ENCODE measurements at regions not wholly inside any gene's neighbourhood (a gene's known extent, or its start where the extent isn't known, plus 50 kb on each side); places are given as distances from the start of the nearest gene placed in this dataset.

DNA sequence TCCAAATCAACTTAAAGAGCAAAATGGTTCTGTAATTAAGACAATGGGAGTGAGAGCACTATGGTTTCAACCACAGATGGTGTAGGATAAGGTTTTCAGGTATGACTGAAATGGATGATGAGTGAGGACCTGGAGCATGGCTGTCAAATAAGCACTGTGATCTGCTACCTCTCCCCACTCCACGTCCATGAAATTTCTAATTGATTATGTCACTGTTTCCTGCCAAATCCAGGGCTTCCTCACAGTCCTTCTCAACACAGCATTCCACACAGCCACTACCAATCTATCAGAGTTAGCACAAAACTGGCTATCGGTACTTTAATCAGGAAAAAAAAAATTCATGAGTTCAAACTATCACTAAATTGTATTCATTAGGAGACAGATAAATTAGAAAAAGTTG lies 420.4 kb upstream of the WWC1 start:
- DNase-seq (ENCODE audit: low read depth) = no peak

DNA sequence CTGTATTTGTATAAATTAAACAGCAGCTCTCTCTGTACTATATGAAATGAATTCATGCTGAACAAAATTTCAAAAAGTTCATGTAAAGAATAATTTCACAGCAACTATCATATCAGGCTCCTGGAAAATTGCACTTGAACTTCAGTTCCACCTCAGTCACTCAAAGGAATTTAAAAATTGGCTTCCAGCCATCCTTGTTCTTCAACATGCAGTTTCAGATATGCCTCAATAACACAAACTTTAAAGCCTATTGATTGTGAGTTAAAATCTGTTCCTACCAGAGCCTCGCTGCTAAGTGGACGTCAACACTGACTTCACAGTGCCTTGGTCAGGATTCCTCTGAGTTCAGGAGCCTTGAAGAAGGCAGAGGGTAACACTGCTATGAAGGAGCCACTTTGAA lies 418.7 kb upstream of the WWC1 start:
- no peak for DNase-seq (ENCODE audit: low read depth)

DNA sequence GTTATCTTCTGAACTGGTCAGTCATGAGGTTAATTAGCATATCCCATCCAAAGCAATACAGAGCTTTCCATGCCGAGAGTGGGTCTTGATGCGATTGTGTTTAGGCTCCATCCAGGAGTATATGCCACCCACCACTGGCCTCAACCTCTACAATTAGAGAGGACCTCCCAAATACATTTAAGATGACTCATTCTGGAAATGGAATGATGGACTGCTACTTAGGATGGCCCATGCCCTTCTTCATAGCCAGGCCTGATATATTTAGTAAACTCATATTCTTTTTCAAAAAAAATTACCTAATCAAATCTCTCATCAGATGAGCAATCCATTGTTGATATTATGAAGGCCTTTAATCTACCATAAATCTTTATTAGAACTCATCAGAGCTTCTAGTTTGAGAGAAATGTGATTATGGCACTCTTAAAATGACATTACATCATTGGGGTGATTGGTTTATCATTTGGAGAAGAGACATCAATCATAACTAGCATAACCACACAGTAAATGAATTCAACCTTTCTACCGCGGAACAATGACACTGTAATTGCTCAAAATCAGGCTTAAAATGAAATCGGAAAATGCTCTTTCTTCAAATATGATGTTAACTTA lies 414.2 kb upstream of the WWC1 start:
- DNase-seq (ENCODE audit: low read depth) = no peak

DNA sequence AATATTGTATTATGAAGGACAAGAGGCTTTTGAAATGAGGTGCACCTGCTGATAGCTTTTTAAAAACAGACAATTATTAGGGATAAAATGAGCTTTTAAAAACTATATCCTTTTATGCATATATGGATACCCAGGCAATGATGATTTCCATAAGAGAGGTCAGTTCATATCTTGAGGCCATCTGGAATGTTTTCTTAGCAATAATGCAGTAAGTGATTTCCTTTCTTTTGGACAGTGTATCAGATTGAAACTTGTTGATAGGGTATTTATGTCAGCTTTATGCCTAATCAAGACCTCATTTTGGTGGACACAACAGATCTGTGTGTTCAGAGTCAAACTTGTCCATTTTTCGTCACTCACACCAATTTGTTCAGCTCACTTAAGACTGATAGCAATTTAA lies 413.5 kb upstream of the WWC1 start:
- DNase-seq (ENCODE audit: low read depth) = no peak

DNA sequence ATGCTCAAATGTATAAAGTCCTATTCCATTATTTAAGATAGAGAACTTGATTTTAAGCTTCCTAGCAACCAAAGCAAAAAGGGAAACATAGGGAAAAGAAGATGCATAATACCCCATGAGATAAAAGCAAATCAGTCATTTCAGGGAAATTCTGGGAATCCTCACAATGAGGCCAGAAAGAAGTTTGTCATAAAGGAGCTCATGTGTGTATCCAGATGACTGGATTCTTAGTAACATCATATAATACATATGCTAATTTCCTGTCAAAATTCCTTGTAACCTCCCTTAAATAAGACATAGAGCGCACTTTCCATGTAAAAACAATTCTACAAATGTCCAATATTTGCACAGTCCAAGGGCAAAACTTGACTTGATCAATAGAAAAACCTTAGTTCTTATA lies 411.0 kb upstream of the WWC1 start:
- DNase-seq (ENCODE audit: low read depth) = no peak

DNA sequence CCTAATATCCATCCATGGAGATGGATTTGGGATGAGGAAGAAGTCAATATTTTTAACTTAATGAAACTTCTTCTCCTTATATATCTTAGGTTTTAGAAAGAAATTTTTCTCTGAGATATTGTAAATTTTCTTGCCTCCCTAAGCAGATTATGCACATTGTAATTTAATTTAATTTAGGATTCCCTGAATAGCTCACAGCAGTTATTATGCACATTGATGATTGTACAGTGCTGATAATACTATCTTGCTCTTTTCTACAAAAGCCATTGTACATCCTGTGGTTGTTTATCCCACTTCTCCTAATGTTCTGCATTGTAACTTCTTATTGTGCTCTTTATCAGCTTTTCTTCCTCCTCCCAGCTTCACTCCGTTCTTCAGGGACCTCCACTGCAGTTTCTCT lies 410.4 kb upstream of the WWC1 start:
- no peak for DNase-seq (ENCODE audit: low read depth)

DNA sequence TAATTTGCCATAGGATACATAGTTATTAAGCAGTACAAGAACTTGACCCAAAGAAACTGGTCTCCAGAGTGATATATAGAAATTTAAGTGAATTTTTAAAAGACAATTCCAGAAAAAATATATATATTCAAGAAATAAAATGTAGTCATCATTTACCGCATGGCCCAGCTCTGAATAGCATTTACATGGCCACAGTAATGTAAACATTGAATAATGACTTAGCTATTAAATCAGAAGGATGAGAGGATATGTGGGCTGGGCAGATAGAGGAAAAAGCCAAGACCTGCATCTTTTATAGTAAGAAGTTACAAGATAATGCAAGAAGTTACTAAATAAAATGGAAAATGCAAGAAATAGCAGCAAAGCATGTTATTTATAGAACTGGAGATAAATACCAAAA lies 405.2 kb upstream of the WWC1 start:
- DNase-seq (ENCODE audit: low read depth) = no peak

DNA sequence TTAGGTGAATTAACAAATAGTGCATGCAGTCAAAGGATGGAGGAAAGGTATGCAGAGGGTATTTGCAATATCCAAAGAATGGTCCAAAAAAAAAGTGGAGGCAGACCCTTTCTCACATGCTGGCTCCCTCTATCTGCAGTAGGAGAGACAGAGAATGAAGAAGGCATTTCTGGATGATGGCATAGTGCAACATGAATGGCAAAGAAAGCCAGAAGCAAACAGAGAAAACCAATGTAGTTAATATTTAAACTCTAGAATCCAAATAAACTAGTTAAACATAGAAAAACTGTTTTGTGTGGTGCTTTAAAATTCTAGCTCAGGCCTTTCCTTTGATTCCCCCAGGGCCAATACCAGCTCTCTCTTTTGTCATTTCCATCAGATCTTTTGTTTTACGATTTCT lies 403.1 kb upstream of the WWC1 start:
- DNase-seq (ENCODE audit: low read depth) = no peak

DNA sequence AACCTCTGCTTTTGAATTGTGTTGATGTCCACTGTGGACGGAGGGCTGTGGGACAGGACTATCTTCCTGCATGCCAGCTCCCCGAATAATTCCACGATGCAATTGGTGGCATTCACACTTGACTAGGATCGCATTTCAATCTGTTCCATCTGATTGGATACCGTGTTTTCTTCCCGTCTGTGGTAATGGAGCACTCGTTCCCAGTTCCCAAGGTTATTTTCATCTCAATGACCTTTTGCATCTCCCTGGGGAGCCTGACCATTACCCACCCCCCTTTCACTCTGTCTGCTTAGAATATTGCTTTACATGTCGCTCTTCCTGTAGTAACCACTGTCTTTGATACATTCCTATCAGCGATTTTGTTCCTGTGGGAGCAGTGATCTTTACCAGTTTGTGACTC lies 402.2 kb upstream of the WWC1 start:
- no peak for DNase-seq (ENCODE audit: low read depth)

DNA sequence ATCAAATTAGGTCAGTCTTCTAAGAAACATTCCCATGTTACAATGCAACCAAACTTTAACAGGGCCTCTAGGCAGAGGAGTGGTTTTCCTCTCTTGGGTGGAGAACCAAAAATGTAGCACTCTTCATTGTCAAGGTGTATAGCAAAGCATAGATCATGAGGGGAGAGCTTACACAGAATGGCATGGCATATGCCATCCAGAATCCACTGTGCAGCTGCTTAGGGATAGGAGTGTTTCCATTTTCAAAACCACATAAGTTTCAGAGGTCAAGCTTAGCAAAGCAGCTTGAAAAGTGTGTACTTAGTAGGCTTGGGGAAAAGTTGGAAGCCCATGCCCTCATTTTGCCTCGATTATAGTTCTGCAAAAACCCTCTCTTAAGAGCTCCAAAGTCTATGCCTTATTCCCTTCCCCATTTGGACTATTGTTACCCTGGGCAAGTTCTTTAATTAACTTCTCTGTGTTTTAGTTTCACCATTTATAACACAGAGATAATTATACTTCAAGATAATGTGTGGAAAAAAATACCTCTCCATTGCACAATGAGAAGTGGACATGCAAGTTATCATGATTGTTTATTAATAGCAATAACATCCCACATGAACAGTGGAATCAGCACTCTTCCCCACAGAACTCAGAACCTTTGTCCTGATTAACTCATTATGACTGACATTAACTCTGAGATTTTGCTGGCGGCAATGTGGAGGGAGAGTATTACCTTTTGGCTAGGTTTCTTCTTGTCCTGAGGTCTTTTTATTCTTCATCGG lies 398.9 kb upstream of the WWC1 start:
- DNase-seq (ENCODE audit: low read depth) = no peak

DNA sequence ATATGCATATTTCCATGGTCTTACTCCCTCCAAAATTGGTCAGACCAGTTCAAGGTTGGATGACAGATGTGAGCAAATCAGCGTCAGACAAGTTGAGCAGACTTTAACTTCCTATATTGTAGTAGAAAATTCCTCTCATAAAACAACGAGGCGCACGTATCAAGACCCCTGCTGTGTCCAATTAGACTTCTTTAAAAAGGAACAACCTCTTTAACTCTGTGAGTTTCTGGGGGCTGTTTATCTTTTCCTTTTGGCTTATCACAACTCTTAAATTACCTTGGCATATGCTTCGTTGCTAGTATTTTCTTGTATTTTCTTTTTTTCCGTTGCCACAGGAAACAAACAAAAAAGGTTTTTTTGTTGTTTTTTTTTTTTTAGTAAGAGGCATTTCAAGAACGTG lies 398.2 kb upstream of the WWC1 start:
- no peak for DNase-seq (ENCODE audit: low read depth)

DNA sequence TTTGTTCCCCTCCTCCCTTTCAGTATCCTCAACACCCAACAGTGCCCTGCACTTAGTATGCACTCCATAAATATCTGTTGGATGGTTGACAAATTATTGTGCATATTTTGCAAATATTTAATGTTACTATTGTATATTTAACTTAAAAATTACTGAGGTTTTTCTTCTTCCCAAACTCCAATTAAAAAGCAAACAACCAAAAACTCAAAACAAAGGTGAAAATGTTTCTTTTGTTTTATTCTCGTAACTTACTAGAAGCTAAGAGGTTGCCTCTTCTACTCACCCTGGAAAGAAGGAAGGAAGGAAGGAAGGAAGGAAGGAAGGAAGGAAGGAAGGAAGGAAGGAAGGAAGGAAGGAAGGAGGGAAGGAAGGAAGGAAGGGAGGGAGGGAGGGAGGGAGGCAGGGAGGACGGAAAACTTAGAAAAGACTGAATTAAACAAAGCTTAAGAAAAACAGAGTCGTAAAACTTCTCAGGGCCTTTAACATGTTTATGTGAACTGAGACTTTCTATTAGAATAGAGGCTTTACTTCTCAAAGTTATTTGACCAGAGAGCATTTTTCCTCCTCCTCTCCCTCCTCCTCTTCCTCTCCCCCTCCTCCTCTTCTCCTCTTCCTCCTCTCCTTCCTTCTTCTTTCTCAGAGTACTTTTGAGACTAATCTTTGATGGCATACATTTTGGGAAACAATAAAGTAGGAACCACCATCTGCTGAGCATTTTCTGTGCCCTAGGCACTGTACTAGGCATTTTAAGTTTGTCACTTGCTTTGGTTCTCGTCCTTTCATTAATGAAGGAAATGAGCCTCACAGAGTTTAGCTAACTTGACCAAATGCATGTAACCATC lies 396.6 kb upstream of the WWC1 start:
- DNase-seq (ENCODE audit: low read depth) = no peak

DNA sequence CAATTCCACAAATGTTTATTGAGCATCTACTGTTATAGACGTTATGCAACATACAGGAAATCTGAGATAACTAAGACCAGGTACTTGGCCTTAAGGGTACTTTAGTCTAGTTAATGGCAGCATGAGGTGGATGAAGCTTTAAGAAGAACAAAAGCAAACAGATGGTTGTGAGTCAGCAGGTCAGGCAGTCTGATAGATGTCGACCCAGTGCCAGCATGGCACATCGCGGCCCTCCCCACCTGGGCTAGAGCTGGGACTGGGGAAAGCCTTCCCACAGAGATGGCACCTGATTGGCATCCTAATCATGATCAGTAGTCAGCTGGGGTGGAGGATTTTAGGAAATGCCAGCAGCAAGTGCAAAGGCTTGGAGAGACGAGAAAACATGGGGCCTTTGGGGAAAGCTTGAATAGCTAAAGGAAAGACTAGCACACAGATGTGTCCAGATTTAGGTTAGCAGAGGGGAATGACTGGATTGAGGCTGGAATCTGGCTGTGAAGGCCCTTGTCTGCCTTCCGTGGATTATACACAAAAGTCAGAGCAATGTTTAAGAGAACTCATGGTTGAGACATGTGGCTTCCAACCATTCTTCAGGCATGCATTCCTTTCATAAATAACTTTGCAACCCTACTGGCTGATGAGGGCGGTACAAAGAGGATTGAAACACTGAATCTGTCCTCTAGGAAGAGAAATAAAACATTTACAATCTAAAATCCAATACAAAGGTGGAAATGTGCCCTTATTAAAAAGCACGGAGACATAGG lies 395.4 kb upstream of the WWC1 start:
- DNase-seq (ENCODE audit: low read depth) = no peak

DNA sequence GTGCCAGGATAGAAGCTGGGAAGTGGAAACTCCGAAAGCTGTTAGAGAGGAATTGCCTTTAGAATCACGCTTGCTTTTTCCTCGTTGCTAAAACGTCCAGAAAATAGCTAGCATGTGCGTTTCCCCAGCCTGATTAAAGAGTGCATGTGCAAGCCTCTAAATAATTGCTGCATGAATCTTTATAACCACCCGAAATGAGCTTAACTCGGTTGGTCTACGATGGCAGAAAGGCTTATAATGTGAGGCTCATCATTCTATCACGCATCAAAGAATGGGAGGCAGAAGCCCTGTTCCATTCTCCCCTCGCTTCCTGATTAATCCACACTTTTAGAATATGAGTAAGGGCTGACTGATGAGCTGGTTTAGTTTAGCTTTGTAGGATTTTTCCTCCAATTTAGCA lies 394.6 kb upstream of the WWC1 start:
- no peak for DNase-seq (ENCODE audit: low read depth)

DNA sequence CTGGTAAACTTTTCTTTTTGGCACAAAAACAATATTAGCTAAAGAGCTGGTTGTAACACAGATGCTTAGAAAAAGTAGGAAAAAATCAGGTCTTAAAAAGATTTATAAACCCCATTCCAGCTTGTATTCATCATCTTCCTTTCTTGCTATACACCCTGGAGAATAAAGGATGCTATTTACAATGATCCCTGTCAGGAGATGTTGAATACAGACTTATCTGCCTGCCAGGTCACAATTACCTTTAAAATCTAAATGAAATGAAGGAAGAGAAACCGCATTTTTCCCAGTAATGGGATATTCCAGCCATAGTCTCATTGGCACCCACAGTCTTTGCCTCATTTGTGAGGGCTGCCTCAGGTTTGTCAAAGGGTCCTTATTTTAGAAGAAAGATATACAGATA lies 394.1 kb upstream of the WWC1 start:
- DNase-seq (ENCODE audit: low read depth) = no peak

DNA sequence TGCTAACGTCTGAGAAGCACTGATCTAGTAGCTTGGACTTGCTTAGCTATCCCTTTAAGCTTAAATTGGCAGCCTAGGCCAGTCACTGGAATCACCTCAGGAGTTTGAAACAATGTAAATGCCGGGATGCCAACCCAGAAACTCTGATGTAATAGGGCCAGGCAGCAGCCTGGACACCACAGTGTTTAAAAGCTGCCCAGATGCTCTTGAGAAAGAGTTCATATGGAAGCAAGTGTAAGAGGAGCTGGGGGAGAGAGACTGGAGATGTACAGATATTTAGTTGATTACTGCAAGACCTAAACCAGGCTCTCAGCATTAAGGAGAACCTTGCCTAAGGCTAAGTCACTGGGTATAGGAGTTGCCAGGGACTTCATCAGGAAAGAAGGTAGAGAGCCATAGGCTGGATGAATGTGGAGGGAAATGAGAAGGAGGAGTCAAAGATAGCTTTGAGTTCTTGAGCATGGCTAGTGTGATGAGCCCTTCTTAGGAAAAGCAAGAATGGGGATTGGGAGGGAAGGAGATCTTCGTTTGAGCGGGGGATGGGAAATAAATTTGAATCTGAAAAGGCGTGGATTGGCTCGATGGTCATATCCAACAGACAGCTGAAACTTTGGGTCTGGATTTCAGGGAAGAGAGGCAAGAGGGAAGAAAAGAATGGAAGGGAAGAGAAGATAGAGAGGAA lies 392.9 kb upstream of the WWC1 start:
- no peak for DNase-seq (ENCODE audit: low read depth)

DNA sequence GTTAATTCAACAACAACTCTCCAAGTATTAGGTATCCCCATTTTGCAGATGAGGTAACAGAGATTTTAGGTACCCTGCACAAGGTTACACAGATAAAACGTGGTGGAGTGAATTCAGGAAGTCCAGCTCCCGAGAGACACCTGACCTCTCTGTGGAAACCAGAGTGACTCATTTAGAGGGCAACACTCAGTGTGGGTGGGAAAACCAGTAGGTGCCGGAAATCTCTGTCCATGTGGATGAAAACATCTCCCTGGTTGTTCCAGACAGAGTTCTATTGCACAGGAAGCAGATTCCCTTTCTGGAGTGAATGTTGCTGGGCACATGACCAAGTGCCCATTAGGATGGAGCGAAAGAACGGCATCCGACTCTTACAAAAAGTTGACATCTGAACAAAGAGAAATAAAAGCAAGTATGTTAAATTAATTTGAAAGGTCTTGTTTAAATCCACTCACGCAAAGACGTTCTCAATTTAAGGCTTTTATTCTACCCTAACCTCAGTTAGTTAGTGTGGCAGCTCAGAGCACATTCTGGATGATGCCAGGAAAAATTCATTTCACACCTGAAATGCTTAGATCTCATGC lies 391.9 kb upstream of the WWC1 start:
- DNase-seq (ENCODE audit: low read depth) = peak; percentile 7

DNA sequence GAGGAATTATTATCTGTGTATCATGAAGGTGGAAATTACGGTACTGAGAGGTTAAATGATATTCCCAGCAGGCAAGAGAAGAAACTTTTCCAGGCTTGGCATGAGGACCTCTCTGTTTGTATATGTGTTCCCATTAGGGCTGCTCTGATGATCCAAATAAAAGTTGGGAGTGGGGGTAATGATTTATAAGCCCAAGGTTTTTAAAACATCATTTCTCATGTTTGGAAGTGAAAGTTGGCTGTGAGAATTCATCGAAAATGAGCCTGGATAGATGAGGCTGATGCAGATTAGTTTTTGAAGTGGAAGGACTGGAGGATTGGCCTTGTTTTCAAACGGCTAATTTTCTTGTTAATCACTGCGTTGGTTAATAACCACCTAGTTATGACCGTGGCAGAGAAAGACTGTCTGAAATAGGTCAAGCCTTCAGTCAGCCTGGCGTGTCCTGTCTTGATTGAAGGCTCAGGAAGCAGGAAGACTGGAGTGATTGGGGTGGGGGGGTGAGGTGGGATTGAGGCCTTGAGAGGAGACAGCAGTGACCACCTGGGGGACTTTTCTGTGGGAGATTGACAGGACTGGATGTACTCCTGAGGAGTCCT lies 391.0 kb upstream of the WWC1 start:
- DNase-seq (ENCODE audit: low read depth) = no peak

DNA sequence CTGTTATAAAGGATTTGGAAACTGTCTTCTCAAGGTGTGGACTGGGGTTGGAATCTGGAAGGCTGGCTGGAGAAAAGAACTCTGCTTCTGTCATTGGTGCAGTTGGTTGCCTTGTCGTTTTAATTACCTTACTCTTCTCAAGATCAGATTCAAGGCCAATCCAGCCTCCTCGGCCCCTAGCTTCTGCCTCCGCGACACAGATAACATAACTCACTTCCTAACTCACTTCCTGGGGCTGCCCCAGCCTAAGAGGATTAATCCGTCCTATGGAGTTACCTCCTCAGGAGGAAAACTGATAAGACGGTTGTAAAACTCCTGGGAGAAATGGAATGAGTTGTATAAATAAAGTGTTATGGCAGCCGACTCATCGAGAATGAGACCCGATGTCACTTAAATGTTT lies 389.1 kb upstream of the WWC1 start:
- no peak for DNase-seq (ENCODE audit: low read depth)

DNA sequence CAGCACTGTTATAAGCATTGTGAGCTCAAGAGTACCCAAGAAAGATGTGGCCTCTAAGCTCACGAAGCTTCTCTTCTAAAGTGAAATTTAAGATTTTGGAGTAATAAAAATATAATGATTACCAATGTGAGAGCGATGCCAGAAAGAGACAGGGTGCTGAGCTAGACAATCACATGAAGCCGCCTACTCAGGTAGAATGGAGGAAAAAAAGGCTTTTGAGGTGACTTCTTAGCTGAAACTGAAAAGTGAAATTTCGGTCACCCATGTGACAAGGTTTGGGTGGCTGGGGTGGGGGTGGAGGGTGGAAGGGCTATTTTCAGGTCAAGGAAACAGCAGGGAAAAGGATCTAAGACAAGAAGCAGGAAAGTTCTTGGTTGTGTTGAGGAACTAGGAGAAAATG lies 388.2 kb upstream of the WWC1 start:
- DNase-seq (ENCODE audit: low read depth) = no peak

Data from myocyte (in vitro differentiated cells).